ENCODE measurements at regions not wholly inside any gene's neighbourhood (a gene's known extent, or its start where the extent isn't known, plus 50 kb on each side); places are given as distances from the start of the nearest gene placed in this dataset.

GRCh38 chr9:75395336-75395735 is 307.0 kb downstream of the OSTF1 start:
- no peaks in the 10 kb centered on the region for H3K36me3 ChIP-seq (ENCODE audit: control insufficient read depth in 4 of 4, insufficient read depth in 3 of 4, low read depth in 1 of 4, low read length in 3 of 4)
- H3K9me3 ChIP-seq (ENCODE audit: control insufficient read depth in 4 of 4, low read length in 3 of 4), result no peaks in the 10 kb centered on the region
- no peaks in the 10 kb centered on the region for H3K4me1 ChIP-seq (ENCODE audit: control insufficient read depth in 4 of 4, insufficient read depth in 4 of 4, low read length in 3 of 4)
- no peak for DNase-seq (ENCODE audit: low spot score)
- peaks cover 0 to 3% (median 0%) of the 10 kb centered on the region in 4 donors for H3K27me3 ChIP-seq (ENCODE audit: control insufficient read depth in 4 of 4, insufficient read depth in 4 of 4, low read length in 3 of 4)
- no peak overlapping the region for H3K27ac ChIP-seq (ENCODE audit: low read depth in 1 of 2, low read length in 2 of 2)
- H3K4me3 ChIP-seq (ENCODE audit: low read depth in 1 of 3, low read length in 3 of 3), result no peak overlapping the region
- no peak overlapping the region for H3K9ac ChIP-seq (ENCODE audit: low read depth in 1 of 2, low read length in 2 of 2)
- TF ChIP-seq YY1 (IDR thresholded peaks at IDR 0.05) (no peak), ZBTB33 (IDR thresholded peaks at IDR 0.05) (no peak), MAX (IDR thresholded peaks at IDR 0.05) (no peak), NR2F2 (IDR thresholded peaks at IDR 0.05) (no peak)

GRCh38 chr9:75397836-75398235 is 309.5 kb downstream of the OSTF1 start:
- no peak overlapping the region for H3K4me3 ChIP-seq (ENCODE audit: low read depth in 1 of 3, low read length in 3 of 3)
- WGBS, result 91% methylated on average over 1 of the region's 1 CpG
- H3K4me1 ChIP-seq (ENCODE audit: control insufficient read depth in 4 of 4, insufficient read depth in 4 of 4, low read length in 3 of 4), result no peaks in the 10 kb centered on the region
- H3K27me3 ChIP-seq (ENCODE audit: control insufficient read depth in 4 of 4, insufficient read depth in 4 of 4, low read length in 3 of 4), result peaks cover 0 to 3% (median 0%) of the 10 kb centered on the region in 4 donors
- TF ChIP-seq TAF1 (conservative IDR thresholded peaks at IDR 0.05) (no peak), FOXA1 (IDR thresholded peaks at IDR 0.05) (no peak), HNF4G (IDR thresholded peaks at IDR 0.05) (no peak), RAD21 (IDR thresholded peaks at IDR 0.05) (no peak), YY1 (IDR thresholded peaks at IDR 0.05) (no peak), JUND (IDR thresholded peaks at IDR 0.05) (no peak), RXRA (IDR thresholded peaks at IDR 0.05) (no peak), ZBTB33 (IDR thresholded peaks at IDR 0.05) (no peak), GABPA (IDR thresholded peaks at IDR 0.05 in 1 of 2, conservative IDR thresholded peaks at IDR 0.05 in 1 of 2) (no peak), EGR1 (IDR thresholded peaks at IDR 0.05; ENCODE audit: low read depth in 2 of 2) (no peak), NR2F2 (IDR thresholded peaks at IDR 0.05) (no peak), FOXA2 (IDR thresholded peaks at IDR 0.05) (no peak), CTCF (IDR thresholded peaks at IDR 0.05; ENCODE audit: low read depth, low read length, missing input control) (no peak), HNF4A (conservative IDR thresholded peaks at IDR 0.05) (no peak)
- no peak overlapping the region for H3K27ac ChIP-seq (ENCODE audit: low read depth in 1 of 2, low read length in 2 of 2)
- DNase-seq (ENCODE audit: low spot score), result no peak
- H3K36me3 ChIP-seq (ENCODE audit: control insufficient read depth in 4 of 4, insufficient read depth in 3 of 4, low read depth in 1 of 4, low read length in 3 of 4), result no peaks in the 10 kb centered on the region
- H3K9me3 ChIP-seq (ENCODE audit: control insufficient read depth in 4 of 4, low read length in 3 of 4), result no peaks in the 10 kb centered on the region
- H3K9ac ChIP-seq (ENCODE audit: low read depth in 1 of 2, low read length in 2 of 2), result no peak overlapping the region

Data from liver (tissue), 8 donors.